ENCODE measurements at regions not wholly inside any gene's neighbourhood (a gene's known extent, or its start where the extent isn't known, plus 50 kb on each side); places are given as distances from the start of the nearest gene placed in this dataset.

DNA sequence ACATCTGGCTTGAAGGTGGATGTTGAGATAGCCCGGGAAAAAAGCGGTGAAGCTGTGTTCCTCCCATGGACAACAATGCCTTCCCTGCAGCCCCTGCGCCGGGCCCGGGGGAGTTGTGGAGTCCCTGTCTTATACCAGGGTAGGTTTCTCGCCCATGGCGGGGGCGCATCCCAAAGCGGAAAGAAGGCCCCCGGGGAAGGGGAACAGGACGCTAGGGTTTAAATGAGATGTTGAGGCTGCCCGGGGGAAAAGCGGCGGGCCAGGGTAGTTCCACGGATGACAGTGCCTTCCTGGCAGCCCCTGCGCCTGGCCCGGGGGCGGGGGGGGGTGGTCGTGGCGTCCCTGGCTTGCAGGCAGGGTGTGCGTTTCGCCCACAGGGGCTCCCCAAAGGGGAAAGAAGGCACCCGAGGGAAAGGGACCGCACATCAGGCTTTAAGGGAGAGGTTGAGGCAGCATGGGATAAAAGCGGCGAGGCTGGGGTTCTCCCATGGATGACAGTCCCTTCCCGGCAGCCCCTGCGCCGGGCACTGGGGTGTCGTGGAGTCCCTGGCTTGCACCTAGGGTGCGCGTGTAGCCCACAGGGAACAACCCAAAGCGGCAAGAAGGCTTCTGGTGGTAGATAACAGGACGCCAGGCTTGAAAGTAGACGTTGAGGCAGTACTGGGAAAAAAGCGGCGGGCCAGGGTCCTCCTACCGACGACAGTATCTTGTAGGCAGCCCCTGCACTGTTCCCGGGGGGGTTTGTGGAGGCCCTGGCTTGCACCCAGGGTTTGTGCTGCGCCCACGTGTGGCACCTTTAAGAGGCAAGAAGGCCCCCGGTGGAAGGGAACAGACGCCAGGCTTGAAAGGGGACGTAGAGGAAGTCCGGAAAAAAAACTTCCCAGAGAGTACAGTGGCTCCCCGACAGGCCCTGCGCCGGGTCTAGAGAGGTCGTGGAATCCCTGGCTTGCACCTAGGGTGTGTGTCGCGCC, 160.8 kb upstream of the ALG10B start:
- TF ChIP-seq, protein P1, sequence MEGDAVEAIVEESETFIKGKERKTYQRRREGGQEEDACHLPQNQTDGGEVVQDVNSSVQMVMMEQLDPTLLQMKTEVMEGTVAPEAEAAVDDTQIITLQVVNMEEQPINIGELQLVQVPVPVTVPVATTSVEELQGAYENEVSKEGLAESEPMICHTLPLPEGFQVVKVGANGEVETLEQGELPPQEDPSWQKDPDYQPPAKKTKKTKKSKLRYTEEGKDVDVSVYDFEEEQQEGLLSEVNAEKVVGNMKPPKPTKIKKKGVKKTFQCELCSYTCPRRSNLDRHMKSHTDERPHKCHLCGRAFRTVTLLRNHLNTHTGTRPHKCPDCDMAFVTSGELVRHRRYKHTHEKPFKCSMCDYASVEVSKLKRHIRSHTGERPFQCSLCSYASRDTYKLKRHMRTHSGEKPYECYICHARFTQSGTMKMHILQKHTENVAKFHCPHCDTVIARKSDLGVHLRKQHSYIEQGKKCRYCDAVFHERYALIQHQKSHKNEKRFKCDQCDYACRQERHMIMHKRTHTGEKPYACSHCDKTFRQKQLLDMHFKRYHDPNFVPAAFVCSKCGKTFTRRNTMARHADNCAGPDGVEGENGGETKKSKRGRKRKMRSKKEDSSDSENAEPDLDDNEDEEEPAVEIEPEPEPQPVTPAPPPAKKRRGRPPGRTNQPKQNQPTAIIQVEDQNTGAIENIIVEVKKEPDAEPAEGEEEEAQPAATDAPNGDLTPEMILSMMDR (IDR thresholded peaks at IDR 0.05): no peak
- ATAC-seq (ENCODE audit: low FRiP score): no peak

DNA sequence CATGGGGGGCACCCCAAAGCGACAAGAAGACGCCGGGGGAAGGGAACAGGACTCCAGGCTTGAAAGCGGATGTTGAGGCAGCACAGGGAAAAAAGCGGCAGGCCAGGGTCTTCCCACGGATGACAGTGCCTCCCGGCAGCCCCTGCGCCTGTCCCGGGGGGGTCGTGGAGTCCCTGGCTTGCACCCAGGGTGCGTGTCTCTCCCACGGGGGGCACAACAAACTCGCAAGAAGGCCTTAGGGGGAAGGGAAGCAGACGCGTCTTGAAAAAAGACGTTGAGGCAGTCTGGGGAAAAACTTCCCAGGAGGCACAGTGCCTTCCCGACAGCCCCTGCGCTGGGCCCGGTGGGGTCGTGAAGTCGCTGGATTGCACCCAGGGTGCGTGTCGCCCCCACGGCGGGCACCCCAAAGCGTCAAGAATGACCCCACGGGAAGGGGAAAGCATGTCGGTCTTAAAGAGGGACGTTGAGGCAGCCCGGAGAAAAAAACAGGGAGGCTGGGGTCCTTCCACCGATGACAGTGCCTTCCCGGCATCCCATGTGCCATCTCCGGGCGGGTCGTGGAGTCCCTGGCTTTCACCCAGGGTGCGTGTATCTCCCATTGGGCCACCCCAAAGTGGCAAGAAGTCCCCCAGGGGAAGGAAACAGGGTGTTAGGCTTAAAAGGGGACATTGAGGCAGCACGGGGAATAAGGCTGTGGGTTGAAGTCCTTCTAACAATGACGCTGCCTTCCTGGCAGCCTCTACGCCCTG, 159.9 kb upstream of the ALG10B start:
- TF ChIP-seq, protein P1 (IDR thresholded peaks at IDR 0.05): no peak
- DNase-seq (ENCODE audit: low spot score) (no peak), ATAC-seq (ENCODE audit: low FRiP score) (no peak)

More for the DNA sequence above, 160.8 kb upstream of the ALG10B start:
- no peak for DNase-seq (ENCODE audit: low spot score)

DNA sequence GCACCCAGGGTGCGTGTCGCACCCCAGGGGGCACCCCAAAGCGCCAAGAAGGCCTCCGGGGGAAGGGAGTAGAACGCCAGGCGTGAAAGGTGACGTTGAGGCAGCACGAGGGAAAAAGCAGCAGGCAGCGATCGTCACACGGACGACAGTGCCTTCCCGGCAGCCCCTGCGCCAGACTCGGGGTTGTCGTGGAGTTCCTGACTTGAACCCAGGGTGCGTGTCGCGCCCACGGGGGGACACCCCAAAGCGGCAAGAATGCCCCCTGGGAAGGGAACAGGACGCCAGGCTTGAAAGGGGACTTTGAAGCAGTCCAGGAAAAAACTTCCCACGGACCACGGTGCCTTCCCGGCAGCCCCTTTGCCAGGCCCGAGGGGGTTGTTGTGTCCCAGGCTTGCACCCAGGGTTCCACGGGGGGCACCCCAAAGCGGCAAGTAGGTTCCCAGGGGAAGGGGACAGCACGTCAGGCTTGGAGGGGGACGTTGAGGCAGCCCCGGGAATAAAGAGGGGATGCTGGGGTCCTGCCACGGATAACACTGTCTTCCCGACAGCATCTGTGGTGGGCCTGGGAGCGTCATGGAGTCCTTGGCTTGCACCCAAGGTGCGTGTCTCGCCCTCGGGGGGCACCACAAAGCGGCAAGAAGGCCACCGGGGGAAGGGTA, 159.2 kb upstream of the ALG10B start:
- TF ChIP-seq, protein P1 (IDR thresholded peaks at IDR 0.05): no peak
- DNase-seq (ENCODE audit: low spot score) (no peak), ATAC-seq (ENCODE audit: low FRiP score) (no peak)

DNA sequence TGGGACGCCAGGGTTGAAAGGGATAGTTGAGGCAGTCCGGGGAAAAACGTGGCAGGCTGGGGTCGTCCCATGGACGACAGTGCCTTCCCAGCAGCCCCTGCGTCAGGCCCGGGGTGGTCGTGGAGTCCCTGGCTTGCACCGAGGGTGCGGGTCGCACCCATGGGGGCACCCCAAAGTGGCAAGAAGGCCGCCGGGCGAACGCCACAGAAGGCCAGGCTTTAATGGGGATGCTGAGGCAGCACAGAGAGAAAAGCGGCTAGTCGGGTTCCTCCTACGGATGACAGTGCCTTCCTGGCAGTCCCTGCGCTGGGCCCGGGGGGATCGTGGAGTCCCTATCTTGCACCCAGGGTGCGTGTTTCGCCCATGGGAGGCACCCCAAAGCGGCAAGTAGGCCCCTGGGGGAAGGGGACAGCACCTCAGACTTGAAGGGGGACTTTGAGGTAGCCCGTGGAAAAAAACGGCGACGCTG, 158.6 kb upstream of the ALG10B start:
- TF ChIP-seq, protein P1 (IDR thresholded peaks at IDR 0.05): no peak
- ATAC-seq (ENCODE audit: low FRiP score): no peak
- DNase-seq (ENCODE audit: low spot score): no peak

DNA sequence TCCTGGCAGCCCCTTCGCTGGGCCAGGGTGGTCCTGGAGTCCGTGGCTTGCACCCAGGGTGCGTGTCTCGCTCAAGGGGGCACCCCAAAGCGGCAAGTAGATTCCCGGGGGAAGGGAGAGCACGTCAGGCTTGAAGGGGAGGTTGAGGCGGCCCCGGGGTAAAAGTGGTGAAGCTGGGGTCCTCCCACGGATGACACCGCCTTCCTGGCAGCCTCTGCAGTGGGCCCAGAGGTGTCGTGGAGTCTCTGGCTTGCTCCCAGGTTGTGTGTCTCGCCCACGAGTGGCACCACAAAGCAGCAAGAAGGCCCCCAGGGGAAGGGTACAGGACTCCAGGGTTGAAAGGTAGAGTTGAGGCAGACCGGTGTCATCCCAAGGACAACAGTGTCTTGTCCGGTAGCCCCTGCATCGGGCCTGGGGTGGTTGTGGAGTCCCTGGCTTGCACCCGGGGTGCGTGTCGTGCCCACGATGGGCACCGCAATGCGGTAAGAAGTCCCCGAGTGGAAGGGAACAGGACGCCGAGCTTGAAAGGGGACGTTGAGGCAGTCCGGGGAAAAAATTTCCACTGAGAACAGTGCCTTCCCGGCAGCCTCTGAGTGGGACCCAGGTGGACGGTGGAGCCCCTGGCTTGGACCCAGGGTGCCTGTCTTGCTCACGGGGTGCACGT, 158.0 kb upstream of the ALG10B start:
- DNase-seq (ENCODE audit: low spot score) (no peak), ATAC-seq (ENCODE audit: low FRiP score) (no peak)
- TF ChIP-seq, protein P1 (IDR thresholded peaks at IDR 0.05): no peak

DNA sequence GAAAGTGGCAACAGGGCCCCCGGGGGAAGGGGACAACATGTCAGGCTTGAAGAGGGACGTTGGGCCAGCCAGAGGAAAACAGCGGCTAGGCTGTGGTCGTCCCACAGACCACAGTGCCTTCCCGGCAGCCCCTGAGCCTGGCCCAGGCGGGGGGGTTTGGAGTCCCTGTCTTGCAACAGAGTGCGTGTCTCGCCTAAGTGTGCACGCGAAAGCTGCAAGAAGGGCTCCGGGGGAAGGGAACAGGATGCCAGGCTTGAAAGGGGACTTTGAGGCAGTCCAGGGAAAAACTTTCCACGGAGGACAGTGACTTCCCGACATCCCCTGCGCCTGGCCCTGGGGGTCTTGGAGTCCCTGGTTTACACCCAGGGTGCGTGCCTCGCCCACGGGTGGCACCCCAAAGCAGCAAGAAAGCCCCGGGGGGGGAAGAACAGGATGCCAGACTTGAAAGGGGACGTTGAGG, 157.5 kb upstream of the ALG10B start:
- TF ChIP-seq, protein P1 (IDR thresholded peaks at IDR 0.05): no peak
- DNase-seq (ENCODE audit: low spot score): no peak
- no peak for ATAC-seq (ENCODE audit: low FRiP score)
